HEK293T (cell line): ENCODE measurements at regions not wholly inside any gene's neighbourhood (a gene's known extent, or its start where the extent isn't known, plus 50 kb on each side); places are given as distances from the start of the nearest gene placed in this dataset.

ENCODE experiments used
- BHLHE40 ChIP-seq: fragments of 450-650 bp; IDR thresholded peaks from 2 replicates; pipeline ENCODE4 v1.6.1; 2016; ENCODE audit warnings: mild to moderate bottlenecking, moderate library complexity, borderline replicate concordance
- CTBP1 ChIP-seq: fragments of 450-650 bp; IDR thresholded peaks from 2 replicates; pipeline ENCODE4 v1.6.1; 2016; ENCODE audit warnings: borderline replicate concordance
- ELF4 ChIP-seq: fragments of 450-650 bp; IDR thresholded peaks from 2 replicates; pipeline ENCODE4 v1.6.1; 2017; ENCODE audit warnings: antibody characterized with exemption
- FOXA1 ChIP-seq: fragments of 450-650 bp; IDR thresholded peaks from 2 replicates; pipeline ENCODE4 v1.6.1; 2016; ENCODE audit warnings: mild to moderate bottlenecking
- FOXK2 ChIP-seq: fragments of 450-650 bp; IDR thresholded peaks from 2 replicates; pipeline ENCODE4 v1.6.1; 2016; ENCODE audit warnings: mild to moderate bottlenecking
- HDGF ChIP-seq: fragments of 450-650 bp; IDR thresholded peaks from 2 replicates; pipeline ENCODE4 v1.6.1; 2017; ENCODE audit warnings: antibody characterized with exemption, borderline replicate concordance
- LEF1 ChIP-seq: fragments of 450-650 bp; IDR thresholded peaks from 2 replicates; pipeline ENCODE4 v1.6.1; 2017; ENCODE audit warnings: mild to moderate bottlenecking, borderline replicate concordance
- NFRKB ChIP-seq: fragments of 450-650 bp; IDR thresholded peaks from 2 replicates; pipeline ENCODE4 v1.6.1; 2016; ENCODE audit warnings: mild to moderate bottlenecking, moderate library complexity
- SP1 ChIP-seq: fragments of 450-650 bp; IDR thresholded peaks from 2 replicates; pipeline ENCODE4 v1.6.1; 2017
- SUZ12 ChIP-seq: fragments of 450-650 bp; IDR thresholded peaks from 2 replicates; pipeline ENCODE4 v1.6.1; 2016; ENCODE audit warnings: mild to moderate bottlenecking
- TARDBP ChIP-seq: fragments of 450-650 bp; IDR thresholded peaks from 2 replicates; pipeline ENCODE4 v1.6.1; 2016
- ZNF384 ChIP-seq: fragments of 450-650 bp; IDR thresholded peaks from 2 replicates; pipeline ENCODE4 v1.6.1; 2016
- TF ChIP-seq, protein P1 (sequence below): fragments of 450-650 bp; IDR thresholded peaks from 2 replicates; pipeline ENCODE4 v1.6.1; 2016

DNA sequence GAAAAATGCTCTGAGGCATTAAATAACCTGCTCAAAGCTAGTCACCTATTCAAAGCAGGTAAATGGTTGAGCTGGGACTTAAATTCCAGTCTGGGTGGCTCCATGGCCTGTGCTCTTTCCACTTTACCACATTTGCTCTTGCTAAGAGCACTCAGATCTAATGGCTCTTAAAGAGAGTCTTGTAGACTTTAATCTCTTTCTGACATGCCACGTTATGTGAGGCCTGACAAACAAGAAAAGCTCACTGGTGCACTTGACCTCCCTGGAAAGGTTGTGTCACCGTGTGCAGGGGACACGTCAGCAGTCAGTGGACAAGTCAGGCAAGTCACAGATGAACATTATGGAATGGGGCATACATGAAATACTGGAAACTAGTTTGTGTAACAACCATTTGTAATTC, 129.9 kb upstream of the RPS23 start:
- no peak for TF ChIP-seq LEF1
- TF ChIP-seq FOXA1: no peak
- TF ChIP-seq BHLHE40: no peak
- no peak for TF ChIP-seq NFRKB
- no peak for TF ChIP-seq SP1
- TF ChIP-seq ELF4: no peak
- no peak for TF ChIP-seq CTBP1
- no peak for TF ChIP-seq TARDBP
- TF ChIP-seq, protein P1, sequence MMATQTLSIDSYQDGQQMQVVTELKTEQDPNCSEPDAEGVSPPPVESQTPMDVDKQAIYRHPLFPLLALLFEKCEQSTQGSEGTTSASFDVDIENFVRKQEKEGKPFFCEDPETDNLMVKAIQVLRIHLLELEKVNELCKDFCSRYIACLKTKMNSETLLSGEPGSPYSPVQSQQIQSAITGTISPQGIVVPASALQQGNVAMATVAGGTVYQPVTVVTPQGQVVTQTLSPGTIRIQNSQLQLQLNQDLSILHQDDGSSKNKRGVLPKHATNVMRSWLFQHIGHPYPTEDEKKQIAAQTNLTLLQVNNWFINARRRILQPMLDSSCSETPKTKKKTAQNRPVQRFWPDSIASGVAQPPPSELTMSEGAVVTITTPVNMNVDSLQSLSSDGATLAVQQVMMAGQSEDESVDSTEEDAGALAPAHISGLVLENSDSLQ: no peak
- no peak for TF ChIP-seq SUZ12
- TF ChIP-seq FOXK2: no peak
- TF ChIP-seq HDGF: no peak
- no peak for TF ChIP-seq ZNF384
